IMR-90 (cell line): ENCODE measurements at regions not wholly inside any gene's neighbourhood (a gene's known extent, or its start where the extent isn't known, plus 50 kb on each side); places are given as distances from the start of the nearest gene placed in this dataset.

Experiments used
- ATAC-seq: fragments of 200-7000 bp; cut with Tn5 transposase; 2 replicates; pipeline ENCODE4 v1.9.1; 2020; ENCODE audit warnings: low read depth, mild to moderate bottlenecking, moderate library complexity
- BruUV-seq: library from RNA; stranded (reverse); fragments of 400-500 nt; replicated peaks from 2 replicates; lab custom pipeline; 2021; lab: Mats Ljungman, UMichigan
- CTCF ChIA-PET: fragments of 300-600 bp; formaldehyde crosslinking; extraction: SDS; loops from one replicate; lab custom pipeline; 2021; ENCODE audit warnings: antibody characterized with exemption; lab: Yijun Ruan, JAX
- POLR2A ChIA-PET: fragments of 300-600 bp; sonication (Branson Sonifier 250); formaldehyde crosslinking; loops from one replicate; lab custom pipeline; 2022; ENCODE audit warnings: antibody characterized with exemption; ENCODE audit not compliant: unreplicated experiment; lab: Charles Lee
- DNase-seq: peaks from one replicate; pipeline ENCODE4 v3.0.0; 2013
- H2AFZ ChIP-seq: replicated peaks from 2 replicates; pipeline ENCODE3; 2013; ENCODE audit warnings: low read length, mild to moderate bottlenecking; ENCODE audit not compliant: poor library complexity
- H2AK5ac ChIP-seq: 2 replicates; pipeline ENCODE4 v1.6.1; 2013; ENCODE audit warnings: low read depth, low read length, inconsistent platforms
- H2AK9ac ChIP-seq: replicated peaks from 2 replicates; pipeline ENCODE3; 2013; ENCODE audit warnings: mild to moderate bottlenecking, low read depth, low read length, moderate library complexity; ENCODE audit not compliant: poor library complexity
- H2BK120ac ChIP-seq: 2 replicates; pipeline ENCODE4 v1.6.1; 2013; ENCODE audit warnings: low read depth, low read length, inconsistent platforms
- H2BK15ac ChIP-seq: 3 replicates; pipeline ENCODE4 v1.6.1; 2013; ENCODE audit warnings: low read depth, low read length, inconsistent platforms
- H2BK20ac ChIP-seq: 2 replicates; pipeline ENCODE4 v1.6.1; 2013; ENCODE audit warnings: low read depth, mild to moderate bottlenecking, inconsistent platforms, low read length, moderate library complexity
- H2BK5ac ChIP-seq: 2 replicates; pipeline ENCODE4 v1.6.1; 2013; ENCODE audit warnings: mild to moderate bottlenecking, low read depth, low read length, inconsistent platforms; ENCODE audit not compliant: poor library complexity, severe bottlenecking
- H3K14ac ChIP-seq: replicated peaks from 2 replicates; pipeline ENCODE4 v1.6.1; 2013; ENCODE audit warnings: low read depth, low read length, inconsistent platforms
- H3K18ac ChIP-seq: 2 replicates; pipeline ENCODE4 v1.6.1; 2013; ENCODE audit warnings: low read depth, low read length, control low read depth
- H3K23ac ChIP-seq: 2 replicates; pipeline ENCODE4 v1.6.1; 2013; ENCODE audit warnings: low read depth, low read length, inconsistent platforms
- H3K27ac ChIP-seq: 2 replicates; pipeline ENCODE4 v1.5.1; 2013; ENCODE audit warnings: mild to moderate bottlenecking, control low read depth, low read length; ENCODE audit not compliant: insufficient read depth
- H3K27me3 ChIP-seq: 2 replicates; pipeline ENCODE4 v1.6.1; 2013; ENCODE audit warnings: low read length; ENCODE audit not compliant: control insufficient read depth, insufficient read depth
- H3K36me3 ChIP-seq: 2 replicates; pipeline ENCODE4 v1.6.1; 2013; ENCODE audit warnings: low read length, mixed read lengths; ENCODE audit not compliant: control insufficient read depth, insufficient read depth
- H3K4ac ChIP-seq: 2 replicates; pipeline ENCODE4 v1.6.1; 2013; ENCODE audit warnings: low read depth, low read length, inconsistent platforms
- H3K4me1 ChIP-seq: 2 replicates; pipeline ENCODE4 v1.6.1; 2013; ENCODE audit warnings: low read length, mixed read lengths; ENCODE audit not compliant: control insufficient read depth, insufficient read depth
- H3K4me2 ChIP-seq: 2 replicates; pipeline ENCODE4 v1.6.1; 2013; ENCODE audit warnings: low read depth, mild to moderate bottlenecking, control low read depth, low read length, moderate library complexity
- H3K4me3 ChIP-seq: 2 replicates; pipeline ENCODE4 v1.5.1; 2013; ENCODE audit warnings: low read depth, mild to moderate bottlenecking, control low read depth, low read length, moderate library complexity; ENCODE audit not compliant: insufficient read depth
- H3K56ac ChIP-seq: 2 replicates; pipeline ENCODE4 v1.6.1; 2013; ENCODE audit warnings: low read length, inconsistent platforms; ENCODE audit not compliant: insufficient read depth; ENCODE audit errors: extremely low read depth
- H3K79me1 ChIP-seq, 2 experiments: 2 replicates each; pipeline ENCODE4 v1.6.1; 2013; ENCODE audit warnings: low read length in 2 of 2, inconsistent platforms in 1 of 2, low read depth in 1 of 2
- H3K9ac ChIP-seq: 2 replicates; pipeline ENCODE4 v1.6.1; 2013; ENCODE audit warnings: low read depth, low read length, control low read depth
- H3K9me1 ChIP-seq: 2 replicates; pipeline ENCODE4 v1.6.1; 2013; ENCODE audit warnings: low read length, inconsistent platforms; ENCODE audit not compliant: insufficient read depth
- H3K9me3 ChIP-seq: 2 replicates; pipeline ENCODE4 v1.6.1; 2013; ENCODE audit warnings: low read length; ENCODE audit not compliant: control insufficient read depth, insufficient read depth
- H4K20me1 ChIP-seq: 2 replicates; pipeline ENCODE4 v1.6.1; 2013; ENCODE audit warnings: low read length, inconsistent platforms; ENCODE audit not compliant: insufficient read depth
- H4K5ac ChIP-seq: 2 replicates; pipeline ENCODE4 v1.6.1; 2013; ENCODE audit warnings: mild to moderate bottlenecking, low read depth, low read length, control low read depth
- H4K8ac ChIP-seq, 2 experiments: 2 replicates each; pipeline ENCODE4 v1.6.1; 2013; ENCODE audit warnings: low read depth in 2 of 2, low read length in 2 of 2, control low read depth in 1 of 2, inconsistent platforms in 1 of 2
- H4K91ac ChIP-seq: 2 replicates; pipeline ENCODE4 v1.6.1; 2013; ENCODE audit warnings: low read depth, low read length, inconsistent platforms; ENCODE audit not compliant: insufficient read depth
- CEBPB ChIP-seq: IDR thresholded peaks from 2 replicates; pipeline ENCODE4 v1.6.1; 2012; ENCODE audit warnings: low read depth, low read length, improper control_type of control experiment
- CHD1 ChIP-seq: IDR thresholded peaks from 2 replicates; pipeline ENCODE4 v1.6.1; 2012; ENCODE audit warnings: low read depth, low read length, improper control_type of control experiment
- FOS ChIP-seq: fragments of 150-350 bp; IDR thresholded peaks from 2 replicates; pipeline ENCODE4 v1.6.1; 2016; ENCODE audit warnings: low read depth, low read length
- POLR2A ChIP-seq: IDR thresholded peaks from 2 replicates; pipeline ENCODE4 v1.6.1; 2012; ENCODE audit warnings: mild to moderate bottlenecking, low read depth, low read length
- RAD21 ChIP-seq: IDR thresholded peaks from 2 replicates; pipeline ENCODE4 v1.6.1; 2012; ENCODE audit warnings: low read length, improper control_type of control experiment
- RFX5 ChIP-seq: IDR thresholded peaks from 2 replicates; pipeline ENCODE4 v1.8.0; 2012; ENCODE audit warnings: low read depth, mild to moderate bottlenecking, low read length, moderate library complexity
- WGBS, 2 experiments: methylation state at CpG; one replicate each; pipeline versions ENCODE4 v1.1.5 to v1.1.7; 2013; ENCODE audit warnings: missing lambda C conversion rate in 2 of 2; ENCODE audit not compliant: insufficient read length in 1 of 2; ENCODE audit errors: extremely low coverage in 2 of 2; 5-methylcytosine and 5-hydroxymethylcytosine counted together
- dilution Hi-C: fragments of 300-500 bp; cut with HindIII; formaldehyde crosslinking; loops from one replicate; pipeline ENCODE4 v1.14.3; 2018; ENCODE audit warnings: low sequenced_read_pairs; ENCODE audit not compliant: unreplicated experiment
- in situ Hi-C: fragments of 300-500 bp; cut with MboI; formaldehyde crosslinking; loops from 3 replicates; pipeline ENCODE4 v1.14.3; 2019; ENCODE audit warnings: low sequenced_read_pairs, inconsistent platforms, mixed read lengths
- intact Hi-C: fragments of 100-400 bp; cut with micrococcal nuclease; formaldehyde crosslinking; loops from 2 replicates; pipeline ENCODE4 v1.10.0; 2022
- TF ChIP-seq, protein P1 (sequence below): conservative IDR thresholded peaks from 2 replicates; pipeline ENCODE4 v1.5.1; 2012; ENCODE audit warnings: mild to moderate bottlenecking, low read depth, low read length, improper control_type of control experiment

- Histone ChIP-seq H3K56ac (no peak overlapping the region), H3K27me3 (no peaks in the 10 kb centered on the region), H3K9me3 (peaks cover 2% of the 10 kb centered on the region; the same call in 1 of the 2 replicates), H3K18ac (no peak overlapping the region), H3K36me3 (no peaks in the 10 kb centered on the region), H3K4me3 (no peak overlapping the region), H4K8ac (no peak overlapping the region), H2AK5ac (no peak overlapping the region), H3K79me1 (no peaks in the 10 kb centered on the region), H3K4me1 (no peaks in the 10 kb centered on the region), H2AK9ac (no peak overlapping the region), H3K4me2 (no peak overlapping the region), H2AFZ (no peak overlapping the region), H3K4ac (no peak overlapping the region), H3K14ac (no peak overlapping the region), H2BK120ac (no peak overlapping the region), H4K20me1 (no peaks in the 10 kb centered on the region), H2BK5ac (no peak overlapping the region), H2BK15ac (no peak overlapping the region), H3K9ac (no peak overlapping the region), H3K27ac (no peak overlapping the region), H3K23ac (no peak overlapping the region), H4K91ac (no peak overlapping the region), H3K9me1 (no peaks in the 10 kb centered on the region), H4K5ac (no peak overlapping the region), H2BK20ac (no peak overlapping the region)
- ATAC-seq, result no peak
- WGBS, 2 experiments, result 100% methylated on average over 2 of the region's 5 CpGs; no CpG with 5 or more reads in 1 of the 2 experiments
- in situ Hi-C loops, result no loop called here
- no peak for DNase-seq
- intact Hi-C loops, result no loop called here
- dilution Hi-C loops, result no loop called here
- POLR2A ChIA-PET, result no interaction called here
- TF ChIP-seq FOS (no peak), RFX5 (no peak), RAD21 (no peak), CEBPB (no peak), POLR2A (no peak), CHD1 (no peak)
- TF ChIP-seq, protein P1, sequence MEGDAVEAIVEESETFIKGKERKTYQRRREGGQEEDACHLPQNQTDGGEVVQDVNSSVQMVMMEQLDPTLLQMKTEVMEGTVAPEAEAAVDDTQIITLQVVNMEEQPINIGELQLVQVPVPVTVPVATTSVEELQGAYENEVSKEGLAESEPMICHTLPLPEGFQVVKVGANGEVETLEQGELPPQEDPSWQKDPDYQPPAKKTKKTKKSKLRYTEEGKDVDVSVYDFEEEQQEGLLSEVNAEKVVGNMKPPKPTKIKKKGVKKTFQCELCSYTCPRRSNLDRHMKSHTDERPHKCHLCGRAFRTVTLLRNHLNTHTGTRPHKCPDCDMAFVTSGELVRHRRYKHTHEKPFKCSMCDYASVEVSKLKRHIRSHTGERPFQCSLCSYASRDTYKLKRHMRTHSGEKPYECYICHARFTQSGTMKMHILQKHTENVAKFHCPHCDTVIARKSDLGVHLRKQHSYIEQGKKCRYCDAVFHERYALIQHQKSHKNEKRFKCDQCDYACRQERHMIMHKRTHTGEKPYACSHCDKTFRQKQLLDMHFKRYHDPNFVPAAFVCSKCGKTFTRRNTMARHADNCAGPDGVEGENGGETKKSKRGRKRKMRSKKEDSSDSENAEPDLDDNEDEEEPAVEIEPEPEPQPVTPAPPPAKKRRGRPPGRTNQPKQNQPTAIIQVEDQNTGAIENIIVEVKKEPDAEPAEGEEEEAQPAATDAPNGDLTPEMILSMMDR, result no peak
- CTCF ChIA-PET, result no interaction called here
- no TSS peak for BruUV-seq
Measured at GRCh38 chr4:27594922-27595321, 734.3 kb downstream of the STIM2 start.
